PC-9 (cell line): ENCODE measurements at regions not wholly inside any gene's neighbourhood (a gene's known extent, or its start where the extent isn't known, plus 50 kb on each side); places are given as distances from the start of the nearest gene placed in this dataset.

Experiments used
- CTCF ChIP-seq: fragments of 200-600 bp; sonication (generic); conservative IDR thresholded peaks from 2 replicates; pipeline ENCODE4 v1.6.1; 2017; ENCODE audit warnings: mixed run types, antibody characterized with exemption, mild to moderate bottlenecking, moderate library complexity
- EZH2 ChIP-seq: fragments of 200-600 bp; sonication (generic); IDR thresholded peaks from 2 replicates; pipeline ENCODE4 v1.8.0; 2017; ENCODE audit warnings: antibody characterized with exemption, low read depth

- TF ChIP-seq CTCF (no peak), EZH2 (no peak)
Measured at GRCh38 chr11:122414406-122415018, 241.0 kb upstream of the UBASH3B start.
